ENCODE measurements at regions not wholly inside any gene's neighbourhood (a gene's known extent, or its start where the extent isn't known, plus 50 kb on each side); places are given as distances from the start of the nearest gene placed in this dataset.

- TF ChIP-seq, protein P1, sequence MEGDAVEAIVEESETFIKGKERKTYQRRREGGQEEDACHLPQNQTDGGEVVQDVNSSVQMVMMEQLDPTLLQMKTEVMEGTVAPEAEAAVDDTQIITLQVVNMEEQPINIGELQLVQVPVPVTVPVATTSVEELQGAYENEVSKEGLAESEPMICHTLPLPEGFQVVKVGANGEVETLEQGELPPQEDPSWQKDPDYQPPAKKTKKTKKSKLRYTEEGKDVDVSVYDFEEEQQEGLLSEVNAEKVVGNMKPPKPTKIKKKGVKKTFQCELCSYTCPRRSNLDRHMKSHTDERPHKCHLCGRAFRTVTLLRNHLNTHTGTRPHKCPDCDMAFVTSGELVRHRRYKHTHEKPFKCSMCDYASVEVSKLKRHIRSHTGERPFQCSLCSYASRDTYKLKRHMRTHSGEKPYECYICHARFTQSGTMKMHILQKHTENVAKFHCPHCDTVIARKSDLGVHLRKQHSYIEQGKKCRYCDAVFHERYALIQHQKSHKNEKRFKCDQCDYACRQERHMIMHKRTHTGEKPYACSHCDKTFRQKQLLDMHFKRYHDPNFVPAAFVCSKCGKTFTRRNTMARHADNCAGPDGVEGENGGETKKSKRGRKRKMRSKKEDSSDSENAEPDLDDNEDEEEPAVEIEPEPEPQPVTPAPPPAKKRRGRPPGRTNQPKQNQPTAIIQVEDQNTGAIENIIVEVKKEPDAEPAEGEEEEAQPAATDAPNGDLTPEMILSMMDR (IDR thresholded peaks at IDR 0.05; ENCODE audit: insufficient read depth, missing control alignments): no peak
- DNase-seq (ENCODE audit: insufficient read length, low spot score) (no peak), FAIRE-seq (no peak)
Measured at GRCh38 chr13:27673911-27674310, 52.2 kb downstream of the POLR1D start.

DNA sequence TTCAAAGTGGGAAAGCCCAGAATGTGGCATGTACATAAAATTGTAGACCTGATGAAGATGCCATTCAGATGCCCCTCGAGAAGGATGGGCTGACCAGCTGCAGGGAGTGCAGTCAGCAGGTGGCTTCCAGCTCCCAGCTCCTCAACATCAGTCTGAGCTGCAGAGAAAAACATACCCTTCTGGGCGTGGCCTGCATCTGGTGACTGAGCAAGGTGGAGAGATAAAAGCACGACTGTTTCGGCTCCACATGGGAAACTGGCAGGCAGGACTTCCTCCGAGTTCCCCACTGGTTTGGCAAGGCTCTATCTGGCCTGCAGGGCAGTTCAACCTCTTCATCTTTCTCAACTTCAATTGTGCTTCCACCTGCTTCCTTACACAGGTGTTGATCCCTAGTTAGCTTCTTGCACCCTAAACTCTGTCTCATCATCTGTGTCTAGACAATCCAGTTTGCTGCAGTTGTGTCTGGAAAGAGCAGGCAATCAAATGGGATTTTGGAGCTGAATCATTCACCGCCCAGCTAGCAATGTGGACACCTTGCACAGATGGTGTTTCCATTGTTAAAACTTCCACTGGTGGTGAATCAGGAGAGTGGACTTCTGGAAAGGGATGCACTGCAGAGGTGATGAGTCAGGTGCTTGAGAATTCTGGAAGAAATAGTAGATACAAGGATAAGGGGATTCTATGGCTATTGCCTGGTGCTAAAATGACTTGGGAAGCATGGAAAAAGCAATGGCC lies 56.8 kb downstream of the POLR1D start:
- TF ChIP-seq, protein P1 (IDR thresholded peaks at IDR 0.05; ENCODE audit: insufficient read depth, missing control alignments): no peak
- DNase-seq (ENCODE audit: insufficient read length, low spot score) (no peak), FAIRE-seq (no peak)

GRCh38 chr13:27679396-27679795 lies 57.7 kb downstream of the POLR1D start:
- no peak for FAIRE-seq
- TF ChIP-seq, protein P1 (IDR thresholded peaks at IDR 0.05; ENCODE audit: insufficient read depth, missing control alignments): no peak
- no peak for DNase-seq (ENCODE audit: insufficient read length, low spot score)

GRCh38 chr13:27679896-27680295 lies 58.2 kb downstream of the POLR1D start:
- TF ChIP-seq, protein P1 (IDR thresholded peaks at IDR 0.05; ENCODE audit: insufficient read depth, missing control alignments): no peak
- no peak for FAIRE-seq
- DNase-seq (ENCODE audit: insufficient read length, low spot score): no peak

GRCh38 chr13:27680465-27680864 lies 58.8 kb downstream of the POLR1D start:
- no peak for FAIRE-seq
- no peak for DNase-seq (ENCODE audit: insufficient read length, low spot score)
- TF ChIP-seq, protein P1 (IDR thresholded peaks at IDR 0.05; ENCODE audit: insufficient read depth, missing control alignments): no peak

DNA sequence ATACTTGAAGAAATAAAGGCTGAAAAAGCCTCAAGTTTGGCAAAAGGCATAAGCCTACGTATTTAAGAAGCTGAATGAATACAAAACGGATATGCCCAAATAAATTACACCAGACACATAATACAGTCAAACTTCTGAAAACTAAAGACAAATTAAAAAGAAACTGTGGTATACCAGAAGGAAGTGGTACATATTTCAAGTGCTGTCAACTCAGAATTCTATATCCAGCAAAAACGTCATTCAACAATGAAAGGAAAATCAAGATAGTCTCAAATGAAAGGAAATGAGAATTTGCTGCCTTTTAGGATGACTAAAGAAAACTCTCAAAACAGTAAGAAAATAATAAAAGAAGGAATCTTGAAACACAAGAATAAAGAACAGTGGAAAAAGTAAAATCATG lies 69.5 kb downstream of the POLR1D start:
- FAIRE-seq (no peak), DNase-seq (ENCODE audit: insufficient read length, low spot score) (no peak)
- TF ChIP-seq, protein P1 (IDR thresholded peaks at IDR 0.05; ENCODE audit: insufficient read depth, missing control alignments): no peak

- DNase-seq (ENCODE audit: insufficient read length, low spot score) (no peak), FAIRE-seq (no peak)
- TF ChIP-seq, protein P1 (IDR thresholded peaks at IDR 0.05; ENCODE audit: insufficient read depth, missing control alignments): no peak
Measured at GRCh38 chr13:27696731-27697130, 75.0 kb downstream of the POLR1D start.

All from D721Med (cell line).